NK-92 treated with Interleukin-12 subunit alpha and Interleukin-12 subunit beta, amount 100 ng/mL, for 24 hours (cell line): ENCODE measurements at regions not wholly inside any gene's neighbourhood (a gene's known extent, or its start where the extent isn't known, plus 50 kb on each side); places are given as distances from the start of the nearest gene placed in this dataset.
"Not testable (repeated sequence)": the region's sequence is repeated elsewhere in the genome, so short reads cannot be mapped to it uniquely, and the experiment has no call there.

Experiments
- DNase-seq: peaks from one replicate; lab custom pipeline; 2025; lab: John Stamatoyannopoulos, UW

DNA sequence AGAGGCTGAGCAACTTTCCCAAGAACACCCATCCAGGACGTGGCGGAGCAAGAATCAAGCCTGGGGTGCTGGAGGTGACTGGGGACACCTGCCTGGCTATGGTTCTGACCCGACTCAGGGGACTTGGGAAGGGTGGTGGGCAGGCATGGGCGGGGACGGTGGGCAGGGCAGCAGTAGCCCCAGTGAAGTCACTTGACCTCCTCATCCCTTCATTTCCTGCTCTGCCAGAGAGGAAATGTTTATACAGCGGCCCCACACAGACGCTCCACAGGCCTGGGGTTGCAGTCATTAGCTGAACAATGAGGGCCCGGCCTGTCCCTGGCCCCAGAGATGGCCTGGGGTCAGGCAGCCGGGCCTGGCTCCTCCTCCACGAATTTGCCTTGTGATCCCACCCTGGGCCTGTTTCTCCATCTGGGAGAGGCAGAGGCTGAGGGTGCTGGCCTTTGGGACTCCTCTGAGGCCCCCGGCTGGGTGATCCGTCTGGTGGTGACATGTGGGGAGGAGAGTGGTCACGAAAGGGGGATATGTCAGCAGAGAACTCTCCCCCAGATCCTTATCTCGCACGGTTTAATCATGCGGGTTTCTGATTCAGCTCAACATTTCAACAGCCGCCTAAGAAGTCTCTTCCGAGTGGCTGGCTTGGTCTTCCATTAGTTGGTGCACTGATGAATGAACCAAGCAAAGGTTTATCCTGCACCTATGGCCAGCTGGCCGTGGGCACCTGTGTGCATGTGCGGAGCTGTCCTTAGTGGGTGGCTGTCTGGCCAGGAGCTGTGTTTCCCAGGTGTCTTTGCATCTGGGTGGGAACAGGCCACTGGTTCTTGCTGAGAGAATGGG lies 175.9 kb downstream of the IRF8 start:
- DNase-seq, result no peak

DNA sequence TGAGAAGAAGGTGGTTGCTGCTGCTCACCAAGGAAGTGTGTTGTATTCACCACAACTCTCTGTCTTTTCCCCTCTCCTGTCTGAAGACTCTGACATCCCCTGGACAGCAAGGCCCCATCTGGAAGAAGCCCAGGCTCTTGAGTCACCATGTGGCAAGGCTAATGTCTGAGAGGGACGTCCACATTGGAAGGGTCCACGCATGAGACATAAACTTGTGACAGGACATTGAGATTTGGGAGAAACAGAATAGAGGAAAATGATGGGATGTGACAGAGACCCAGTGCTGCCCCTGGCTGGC lies 176.5 kb downstream of the IRF8 start:
- no peak for DNase-seq

DNA sequence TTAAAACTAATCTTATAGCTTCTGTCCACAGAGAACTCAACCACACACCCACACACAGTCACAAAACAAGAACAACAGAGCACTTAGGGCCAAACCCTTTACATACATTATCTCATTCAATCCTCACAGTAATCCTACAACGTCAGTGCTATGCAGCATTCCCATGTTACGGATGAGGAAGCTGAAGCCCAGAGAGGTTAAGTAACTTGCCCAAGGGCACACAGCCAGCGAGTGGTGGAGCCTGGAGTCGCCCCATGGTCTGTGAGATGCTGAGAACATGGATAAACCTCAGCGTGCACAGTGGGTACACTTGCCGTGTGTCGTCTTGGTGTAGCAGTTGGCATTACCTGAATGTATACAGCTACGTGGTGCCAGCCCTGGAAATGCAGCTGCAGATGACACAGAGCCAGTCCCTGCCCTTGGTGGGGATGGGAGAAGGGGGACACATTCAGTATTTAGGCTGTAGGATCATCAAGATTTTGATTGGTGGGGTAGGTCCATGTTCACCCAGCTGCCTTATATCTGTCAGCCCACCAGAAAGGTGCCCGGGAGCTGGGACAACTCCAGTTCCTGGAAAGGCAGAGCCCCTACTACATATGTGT lies 177.0 kb downstream of the IRF8 start:
- DNase-seq, result no peak

DNA sequence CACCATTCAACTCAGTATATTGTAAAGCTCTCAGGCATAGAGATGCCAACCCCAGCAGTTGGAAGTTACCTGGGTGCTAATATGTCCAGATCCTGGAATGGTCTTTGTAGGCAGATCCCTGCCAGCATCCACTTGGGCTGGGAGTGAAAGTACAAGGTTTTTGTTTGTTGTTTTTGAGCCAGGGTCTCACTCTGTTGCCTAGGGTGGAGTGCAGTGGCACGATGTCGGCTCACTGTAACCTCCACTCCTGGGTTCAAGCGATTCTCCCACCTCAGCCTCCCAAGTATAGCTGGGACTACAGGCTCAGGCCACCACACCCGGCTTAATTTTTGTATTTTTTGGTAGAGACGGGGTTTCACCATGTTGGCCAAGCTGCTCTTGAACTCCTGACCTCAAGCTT lies 177.6 kb downstream of the IRF8 start:
- no peak for DNase-seq

DNA sequence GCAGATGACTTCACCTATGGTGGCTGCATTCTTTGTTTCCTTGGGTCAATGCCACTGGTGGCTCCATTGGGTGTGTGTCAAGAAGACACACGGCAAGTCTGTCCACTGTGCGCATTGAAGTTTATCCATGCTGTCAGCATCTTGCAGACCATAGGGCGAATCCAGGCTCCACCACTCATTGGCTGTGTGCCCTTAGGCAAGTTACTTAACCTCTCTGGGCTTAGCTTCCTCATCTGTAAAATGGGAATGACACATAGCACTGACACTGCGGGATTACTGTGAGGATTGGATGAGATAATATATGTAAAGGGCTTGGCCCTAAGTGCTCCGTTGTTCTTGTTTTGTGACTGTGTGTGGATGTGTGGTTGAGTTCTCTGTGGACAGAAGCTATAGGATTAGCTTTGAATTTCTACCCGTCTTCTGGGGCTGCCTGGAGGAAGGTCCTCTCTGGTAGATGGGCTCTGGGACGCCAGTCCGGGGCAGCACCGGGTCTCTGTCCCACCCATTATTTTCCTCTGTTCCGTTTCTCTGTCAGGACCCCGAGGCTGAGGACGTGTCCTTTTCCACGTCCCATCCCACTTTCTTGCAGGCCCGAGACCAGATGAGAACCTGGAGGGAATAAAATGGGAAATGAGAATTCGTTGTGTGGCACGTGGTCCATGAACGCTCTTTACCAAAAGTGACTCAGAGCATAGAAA lies 178.4 kb downstream of the IRF8 start:
- no peak for DNase-seq

DNA sequence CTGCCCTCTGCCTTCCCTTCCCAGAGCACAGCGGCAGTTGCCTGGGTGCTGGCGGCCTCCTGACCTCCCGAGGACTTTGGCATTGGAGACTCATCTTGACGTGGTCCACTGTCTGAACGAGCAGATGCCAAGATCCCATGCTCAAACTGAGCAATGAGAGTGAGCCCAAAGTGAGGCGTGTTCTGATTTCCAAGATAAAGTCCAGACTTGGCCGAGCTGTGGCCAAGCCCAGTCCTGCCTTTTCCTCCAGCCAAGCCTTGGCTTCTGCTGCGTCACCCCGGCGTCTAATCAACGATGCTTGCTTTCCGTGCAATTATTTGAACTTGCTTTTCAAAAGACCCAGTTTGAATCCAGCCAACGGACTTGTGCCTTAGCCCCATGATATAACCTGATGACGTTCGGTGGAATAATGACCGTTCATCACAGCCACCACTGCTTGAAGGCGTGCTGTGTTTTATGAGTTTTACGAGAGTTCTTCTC lies 179.2 kb downstream of the IRF8 start:
- DNase-seq, result no peak

DNA sequence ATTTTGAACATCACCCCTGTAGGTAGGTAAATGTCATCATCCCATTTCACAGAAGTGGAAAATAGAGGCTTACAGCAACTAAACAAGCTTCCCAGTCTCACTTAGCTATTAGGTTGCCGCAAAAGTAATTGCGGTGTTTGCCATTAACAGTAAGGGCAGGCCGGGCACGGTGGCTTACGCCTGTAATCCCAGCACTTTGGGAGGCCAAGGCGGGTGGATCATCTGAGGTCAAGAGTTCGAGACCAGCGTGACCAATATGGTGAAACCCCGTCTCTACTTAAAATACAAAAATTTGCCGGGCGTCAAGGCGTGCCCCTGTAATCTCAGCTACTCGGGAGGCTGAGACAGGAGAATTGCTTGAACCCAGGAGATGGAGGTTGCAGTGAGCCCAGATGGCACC lies 179.7 kb downstream of the IRF8 start:
- DNase-seq, result not testable (repeated sequence)

DNA sequence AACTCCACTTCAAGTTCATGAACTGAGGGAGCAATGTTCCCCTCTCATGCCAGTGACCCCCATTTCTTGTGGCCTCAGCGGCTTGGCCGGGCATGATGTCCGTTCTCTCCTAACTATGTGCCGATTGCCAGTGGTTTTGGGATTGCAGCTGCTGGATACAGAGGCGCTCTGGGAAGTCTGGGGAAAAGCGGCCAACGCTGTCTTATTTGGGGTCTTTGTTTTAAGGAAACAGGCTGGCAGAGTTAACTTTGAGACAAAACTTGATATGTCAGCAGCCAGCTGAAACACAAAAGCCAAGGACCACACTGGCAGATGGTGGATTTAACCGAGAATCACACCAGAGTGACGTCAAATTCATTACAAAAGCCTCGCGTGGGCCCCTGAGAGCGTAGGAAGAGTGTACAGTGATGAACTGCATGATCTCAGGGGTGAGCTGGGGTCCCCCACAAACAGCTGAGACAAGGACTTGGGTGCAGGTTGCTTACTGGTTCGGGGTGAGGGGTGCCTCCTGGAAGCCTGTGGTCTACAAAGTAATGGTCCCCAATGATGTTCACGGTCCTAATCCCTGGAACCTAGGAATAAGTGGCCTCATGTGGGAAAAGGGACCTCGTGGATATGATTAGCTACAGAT lies 180.4 kb downstream of the IRF8 start:
- no peak for DNase-seq

DNA sequence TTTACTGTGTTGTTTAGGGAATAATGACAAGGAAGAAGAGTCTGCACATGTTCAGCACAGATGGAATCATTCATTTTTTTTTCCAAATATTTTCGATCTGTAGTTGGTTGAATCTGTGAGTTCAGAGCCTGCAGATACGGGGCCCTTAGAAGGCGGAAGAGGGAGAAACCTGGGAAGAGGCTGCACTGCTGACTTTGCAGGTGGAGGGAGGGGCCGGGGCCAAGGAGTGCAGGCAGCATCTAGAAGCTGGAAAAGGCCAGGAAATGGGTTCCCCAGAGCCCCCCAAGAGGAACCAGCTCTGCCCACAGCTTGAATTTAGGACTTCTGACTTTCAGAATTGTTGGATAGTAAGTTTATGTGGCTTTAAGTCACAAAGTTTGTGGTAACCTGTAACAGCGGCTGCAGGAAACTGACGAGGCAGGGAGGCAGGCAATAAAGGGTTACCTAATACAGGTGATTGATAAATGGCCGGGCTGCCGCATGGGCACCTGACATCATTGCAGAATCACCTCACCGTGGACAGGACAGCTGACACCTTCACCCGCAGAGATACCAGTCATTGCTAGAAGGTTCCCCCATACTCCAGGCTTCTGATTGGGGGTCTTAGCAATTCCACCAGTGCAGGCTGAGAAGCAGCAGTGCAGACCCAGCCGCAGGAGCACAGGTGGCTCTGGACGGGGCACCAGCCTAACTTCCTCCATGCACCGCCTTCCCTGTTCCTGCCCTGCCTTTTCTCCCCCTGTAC lies 181.3 kb downstream of the IRF8 start:
- no peak for DNase-seq

DNA sequence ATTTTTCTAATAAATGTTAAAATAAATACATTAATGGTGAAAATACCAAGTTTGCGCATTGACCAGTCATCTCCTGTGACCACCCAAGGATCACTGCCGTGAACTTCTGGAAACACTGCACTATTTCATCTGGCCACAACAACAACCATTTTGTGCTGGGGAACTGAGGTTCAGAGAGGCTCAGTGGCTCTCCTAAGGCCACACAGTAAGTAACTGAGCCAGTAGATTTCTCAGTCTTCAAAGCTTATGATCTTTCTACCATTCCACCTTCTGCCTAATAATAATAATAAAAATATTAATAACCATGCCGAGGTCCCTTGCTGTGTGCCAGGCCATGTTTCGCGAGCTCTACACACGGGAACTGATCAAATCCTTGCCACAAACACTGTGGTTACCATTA lies 182.0 kb downstream of the IRF8 start:
- no peak for DNase-seq

DNA sequence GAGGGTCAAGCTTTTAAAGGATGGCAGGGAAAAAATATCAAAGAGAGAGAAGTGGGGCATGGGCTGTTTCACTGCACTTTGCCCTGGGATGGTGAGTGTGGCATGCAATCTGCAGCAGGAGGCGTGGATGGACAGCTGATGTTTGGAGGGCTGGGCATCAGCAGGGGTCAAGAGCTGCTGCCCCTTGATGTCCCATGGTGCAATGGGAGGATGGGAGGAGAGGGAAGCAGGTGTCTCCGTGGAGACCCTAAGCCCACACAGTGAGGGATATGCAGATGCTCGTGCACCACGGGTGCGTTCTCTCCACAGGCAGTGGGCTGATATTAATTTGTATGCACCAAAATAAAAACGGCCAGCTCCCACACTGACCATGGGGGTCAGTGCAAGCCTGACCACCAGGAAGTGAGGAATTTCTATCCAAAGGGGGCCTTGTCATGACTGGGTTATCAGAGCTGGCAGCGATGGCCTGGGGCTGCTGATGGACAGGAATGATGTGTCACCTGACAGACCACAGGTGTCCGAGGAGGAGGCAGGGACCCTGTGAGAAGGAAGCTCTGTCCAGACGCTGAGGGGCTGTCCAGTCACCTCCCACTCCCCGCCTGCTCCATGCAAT lies 183.6 kb downstream of the IRF8 start:
- DNase-seq, result no peak

DNA sequence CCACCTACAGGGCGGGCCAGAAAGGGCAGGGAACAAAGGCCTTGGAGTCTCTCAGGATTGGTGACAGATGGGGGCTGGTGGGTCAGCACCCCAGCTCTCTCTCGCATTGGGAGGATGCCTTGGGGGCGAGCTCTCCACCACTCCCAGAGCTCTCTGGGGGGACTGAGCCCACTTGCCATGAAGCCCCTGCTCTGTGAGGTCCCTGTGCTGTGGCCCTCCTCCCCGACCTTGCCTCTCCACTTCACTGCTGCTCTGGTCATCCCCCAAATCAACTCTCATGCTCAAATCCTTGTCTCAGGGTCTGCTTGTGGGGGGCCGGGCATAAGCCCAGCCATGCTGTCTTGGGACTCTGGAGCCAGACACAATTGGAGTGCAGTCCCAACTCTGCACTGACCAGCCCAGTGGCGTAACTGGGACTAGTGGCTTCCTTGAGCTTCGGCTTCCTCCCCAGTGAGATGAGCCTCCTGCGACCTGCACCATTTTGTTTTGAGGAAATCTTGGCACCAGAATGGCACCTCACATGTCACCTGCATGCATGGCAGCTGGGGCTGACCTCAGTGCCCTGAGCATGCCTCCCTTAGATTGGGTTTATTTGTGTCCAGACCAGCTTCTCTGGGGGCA lies 184.5 kb downstream of the IRF8 start:
- no peak for DNase-seq

DNA sequence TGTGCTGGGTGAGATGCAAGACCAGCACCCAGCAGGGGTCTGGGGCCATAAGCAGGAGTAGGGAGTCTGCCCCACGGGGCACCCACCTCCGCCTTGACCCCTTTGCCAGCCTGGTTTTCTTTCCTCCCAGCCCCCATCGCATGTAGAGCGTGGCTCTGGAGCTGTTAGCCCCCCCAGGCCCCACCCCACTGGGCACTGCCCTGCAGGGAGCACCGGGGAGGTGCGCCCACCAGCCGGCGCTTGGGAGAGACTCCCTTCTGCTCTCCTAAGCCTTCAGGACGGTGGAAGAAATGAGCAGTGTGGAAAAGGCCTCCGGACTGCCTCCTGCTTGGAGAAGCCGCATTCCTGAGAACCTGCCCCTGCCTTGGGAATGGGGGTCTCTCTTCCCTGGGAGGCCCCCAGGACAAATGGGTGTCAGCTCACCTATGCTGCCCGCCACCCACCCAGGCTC lies 186.2 kb downstream of the IRF8 start:
- DNase-seq, result no peak

DNA sequence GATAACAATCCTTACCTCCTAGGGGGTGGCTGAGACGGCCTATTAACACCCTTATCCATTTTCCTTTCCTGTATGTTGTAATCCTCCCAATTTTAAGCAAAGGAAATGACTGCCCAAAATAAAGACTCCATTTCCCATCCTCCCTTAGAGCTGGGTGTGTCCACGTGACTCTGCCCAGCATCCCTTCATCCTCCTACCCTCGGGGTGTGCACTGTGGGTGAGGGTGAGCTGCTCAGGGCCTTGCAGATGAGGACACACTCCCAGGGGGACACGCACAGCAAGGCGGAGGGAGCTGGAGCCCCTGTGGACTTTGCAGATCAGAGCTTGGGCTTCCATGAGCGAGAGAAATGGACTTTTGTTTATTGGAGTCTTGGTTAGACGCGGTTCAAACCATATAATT lies 186.8 kb downstream of the IRF8 start:
- no peak for DNase-seq

DNA sequence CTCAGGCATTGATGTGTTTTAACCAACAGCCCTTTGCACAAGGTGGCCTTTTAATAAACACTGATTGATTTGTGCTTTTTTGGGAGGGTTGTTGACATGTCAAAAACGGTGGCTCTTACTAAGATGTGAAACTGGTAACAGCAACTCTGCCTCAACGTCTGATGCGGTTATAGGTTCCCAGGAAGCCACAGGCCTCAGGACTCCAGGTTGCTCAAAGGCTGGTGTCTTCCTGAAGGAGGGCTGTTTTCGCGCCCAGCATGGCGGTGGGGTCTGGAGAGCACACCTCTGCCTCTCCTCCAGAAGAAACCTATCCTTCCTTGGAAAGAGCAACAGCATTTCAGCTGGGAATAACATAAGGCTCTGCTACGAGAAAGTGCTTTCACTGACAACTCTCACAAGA lies 187.5 kb downstream of the IRF8 start:
- no peak for DNase-seq

DNA sequence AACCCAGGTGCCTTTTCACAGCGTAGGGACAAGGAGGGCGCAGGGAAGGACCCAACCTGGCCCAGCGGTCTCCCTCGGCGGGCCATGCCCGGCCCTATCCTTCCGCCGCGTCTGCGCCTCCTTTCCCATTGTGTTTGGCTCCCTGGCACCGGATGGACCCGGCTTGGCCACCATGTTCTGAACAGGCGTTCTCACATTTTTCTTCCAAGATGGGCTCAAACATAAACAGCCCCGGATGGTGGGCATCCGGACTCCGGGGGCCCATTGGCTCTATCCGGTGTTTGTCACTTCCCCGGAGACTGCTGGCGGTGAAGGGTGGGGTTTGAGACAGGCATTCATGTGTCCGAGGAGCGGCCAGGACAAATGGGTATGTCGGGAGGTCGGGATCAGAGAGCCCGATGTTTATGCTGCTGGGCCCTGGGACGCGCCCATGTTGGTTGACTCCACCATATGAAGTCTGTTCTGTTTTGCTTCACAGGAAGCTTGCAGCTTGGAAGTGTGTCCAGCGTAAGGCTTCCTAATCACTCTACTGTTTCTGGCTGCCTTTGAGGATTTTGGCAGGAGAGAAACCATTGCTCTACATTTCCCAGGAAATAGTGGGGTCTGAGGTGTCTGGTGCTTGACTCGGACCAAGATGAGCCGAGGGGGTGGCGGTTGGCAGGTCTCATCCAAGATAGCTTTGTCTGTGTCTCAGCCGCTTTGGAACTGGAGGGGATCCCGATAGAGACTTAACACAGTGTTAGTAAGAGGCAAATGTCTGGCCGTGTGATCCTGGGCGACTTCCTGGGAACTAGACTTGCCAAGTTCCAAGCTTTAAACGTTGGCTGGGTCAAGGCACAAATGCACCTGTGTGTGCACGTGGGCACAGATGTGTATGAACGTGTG lies 188.3 kb downstream of the IRF8 start:
- DNase-seq, result no peak

DNA sequence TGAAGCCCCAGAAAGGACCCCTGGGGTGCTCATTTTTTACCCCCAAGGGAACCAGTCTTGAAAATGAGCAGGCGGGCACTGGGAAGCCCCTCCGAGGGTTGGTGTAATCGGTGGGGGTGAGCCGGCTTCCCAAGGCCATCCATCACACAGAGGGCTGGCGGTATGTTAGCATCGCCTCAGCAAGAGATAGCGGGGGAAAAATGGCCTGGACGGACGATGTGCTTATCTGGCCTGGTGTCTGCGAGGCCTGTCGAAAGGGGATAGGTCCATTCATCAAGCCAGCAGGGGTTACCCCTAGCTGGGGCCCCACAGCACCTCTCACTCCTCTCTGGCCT lies 188.9 kb downstream of the IRF8 start:
- no peak for DNase-seq

DNA sequence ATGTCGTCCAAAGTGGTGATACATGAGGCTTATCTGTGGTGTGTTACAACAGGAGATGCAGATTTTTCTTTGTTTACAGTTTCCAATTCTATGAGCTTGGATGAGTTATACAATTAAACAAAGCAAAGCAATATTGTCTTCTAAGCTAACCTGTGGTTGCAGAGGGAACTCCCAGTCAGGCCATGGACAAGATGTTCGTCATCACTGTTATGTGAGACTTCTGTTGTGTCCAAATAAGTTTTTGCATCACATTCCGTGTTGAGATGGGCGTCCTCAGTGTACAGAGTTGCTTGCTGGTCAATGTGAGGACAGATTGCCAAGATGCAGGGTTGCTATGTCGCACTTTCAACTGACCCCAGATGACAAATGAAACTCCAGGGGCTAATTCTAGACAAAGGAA lies 189.3 kb downstream of the IRF8 start:
- DNase-seq, result no peak

DNA sequence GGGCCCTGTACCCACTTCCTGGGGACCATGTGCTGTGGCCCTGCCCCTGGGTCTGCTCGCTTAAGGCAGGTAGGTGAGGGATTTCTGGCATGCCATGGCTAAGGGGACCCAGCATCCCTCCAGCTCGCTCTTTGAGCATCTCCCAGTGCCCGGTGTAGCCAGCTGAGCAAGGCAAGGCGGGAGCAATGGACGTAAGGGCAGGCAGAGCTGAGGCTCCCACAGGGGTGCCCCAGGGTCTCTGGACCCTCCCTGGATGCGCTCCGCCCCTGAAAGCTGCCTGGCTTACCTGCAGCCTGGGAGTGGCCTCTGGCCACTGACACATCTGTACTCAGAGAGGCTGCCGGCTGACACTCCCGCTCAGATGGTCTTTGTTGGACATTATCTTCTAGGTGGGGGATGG lies 189.9 kb downstream of the IRF8 start:
- DNase-seq, result no peak

DNA sequence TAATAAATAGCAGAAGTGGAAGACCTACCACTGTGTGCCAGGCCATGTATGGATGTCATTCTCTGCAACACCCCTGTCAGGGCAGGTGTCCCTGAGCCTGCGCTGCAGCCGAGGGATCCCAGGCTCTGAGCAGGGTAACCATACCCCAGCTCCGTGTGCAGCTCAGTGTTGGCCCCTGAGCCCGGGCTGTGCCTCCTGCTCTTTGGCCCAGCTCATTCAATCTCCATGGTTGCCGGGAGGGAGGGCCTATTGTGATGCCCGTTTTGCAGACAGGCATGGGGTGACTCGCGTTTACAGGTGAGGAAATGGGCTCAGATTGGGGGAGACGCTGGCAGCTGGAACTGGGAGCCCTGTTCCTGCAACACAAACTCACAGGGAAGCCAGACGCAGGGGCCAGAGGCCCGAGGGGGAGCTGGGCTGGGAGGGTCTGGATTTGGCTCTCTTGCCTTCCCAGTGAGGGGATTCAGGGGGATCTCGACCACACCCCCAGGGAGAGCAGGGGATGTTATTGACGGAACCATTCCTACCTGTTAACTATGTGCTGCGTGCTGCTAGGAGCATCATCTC lies 190.5 kb downstream of the IRF8 start:
- no peak for DNase-seq
